ENCODE measurements at regions not wholly inside any gene's neighbourhood (a gene's known extent, or its start where the extent isn't known, plus 50 kb on each side); places are given as distances from the start of the nearest gene placed in this dataset.
"Not testable (repeated sequence)": the region's sequence is repeated elsewhere in the genome, so short reads cannot be mapped to it uniquely, and the experiment has no call there.

GRCh38 chrX:7638078-7638710, 204.8 kb upstream of the VCX start:
- DNase-seq, result no peak

GRCh38 chrX:7637066-7637465, 205.9 kb upstream of the VCX start:
- no peak for DNase-seq

- no peak for DNase-seq
Observed at GRCh38 chrX:7635604-7636003, 207.4 kb upstream of the VCX start.

GRCh38 chrX:7620560-7620959, 222.4 kb upstream of the VCX start:
- DNase-seq, result no peak

- no peak for DNase-seq
Observed at GRCh38 chrX:7617994-7618393, 225.0 kb upstream of the VCX start.

- DNase-seq, result no peak
Observed at GRCh38 chrX:7614616-7615015, 228.4 kb upstream of the VCX start.

- not testable (repeated sequence) for DNase-seq
Observed at GRCh38 chrX:7608625-7609024, 234.3 kb upstream of the VCX start.

- DNase-seq, result no peak
Observed at GRCh38 chrX:7606039-7606652, 236.8 kb upstream of the VCX start.

GRCh38 chrX:7603387-7603786, 239.6 kb upstream of the VCX start:
- DNase-seq, result no peak

GRCh38 chrX:7596822-7597221, 246.1 kb upstream of the VCX start:
- no peak for DNase-seq

GRCh38 chrX:7593370-7593769, 249.6 kb upstream of the VCX start:
- not testable (repeated sequence) for DNase-seq

GRCh38 chrX:7586126-7586525, 256.8 kb upstream of the VCX start:
- DNase-seq, result peak; percentile 10

GRCh38 chrX:7582191-7582590, 260.8 kb upstream of the VCX start:
- DNase-seq, result no peak

GRCh38 chrX:7580127-7580526, 262.8 kb upstream of the VCX start:
- DNase-seq, result no peak

- DNase-seq, result peak; percentile 0
Observed at GRCh38 chrX:7574325-7574724, 268.6 kb upstream of the VCX start.

- DNase-seq, result no peak
Observed at GRCh38 chrX:7570432-7571029, 272.4 kb upstream of the VCX start.

GRCh38 chrX:7568597-7568996, 274.4 kb upstream of the VCX start:
- DNase-seq, result no peak

- no peak for DNase-seq
Observed at GRCh38 chrX:7568130-7568529, 274.8 kb upstream of the VCX start.

GRCh38 chrX:7552760-7553159, 290.2 kb upstream of the VCX start:
- no peak for DNase-seq

- no peak for DNase-seq
Observed at GRCh38 chrX:7546551-7547080, 296.4 kb upstream of the VCX start.

- no peak for DNase-seq
Observed at GRCh38 chrX:7545564-7545963, 297.4 kb upstream of the VCX start.

GRCh38 chrX:7542587-7543380, 300.2 kb upstream of the VCX start:
- DNase-seq, result no peak

GRCh38 chrX:7522860-7523259, 320.1 kb upstream of the VCX start:
- DNase-seq, result no peak
